ENCODE measurements at regions not wholly inside any gene's neighbourhood (a gene's known extent, or its start where the extent isn't known, plus 50 kb on each side); places are given as distances from the start of the nearest gene placed in this dataset.

- TF ChIP-seq POLR2A (IDR thresholded peaks at IDR 0.05; ENCODE audit: low read depth, low read length) (no peak), POLR2AphosphoS5 (IDR thresholded peaks at IDR 0.05; ENCODE audit: low read depth, low read length) (no peak), TAF1 (IDR thresholded peaks at IDR 0.05; ENCODE audit: low read depth, low read length) (no peak), POU2F2 (IDR thresholded peaks at IDR 0.05; ENCODE audit: low read depth, low read length) (no peak)
Observed at GRCh38 chr5:130885691-130886090, 279.4 kb downstream of the HINT1 start.
